Right atrium auricular region (tissue), 2 donors: ENCODE measurements at regions not wholly inside any gene's neighbourhood (a gene's known extent, or its start where the extent isn't known, plus 50 kb on each side); places are given as distances from the start of the nearest gene placed in this dataset.

ENCODE experiments used
- DNase-seq: peaks from one replicate; pipeline ENCODE4 v3.0.0-alpha.2; 2019; ENCODE audit warnings: low spot score
- H3K27ac ChIP-seq, 2 donors: fragments of 200-600 bp; sonication (generic); 1 replicate in 1 of 2; 2 replicates in 1 of 2; pipeline ENCODE4 v1.5.1; 2016 to 2019
- H3K27me3 ChIP-seq, 2 donors: fragments of 200-600 bp; sonication (generic); one replicate each; pipeline versions ENCODE4 v1.5.1 to v1.6.0; 2017 to 2019
- H3K36me3 ChIP-seq: fragments of 200-600 bp; sonication (generic); one replicate; pipeline ENCODE4 v1.5.1; 2016
- H3K4me1 ChIP-seq, 2 donors: fragments of 200-600 bp; sonication (generic); one replicate each; pipeline versions ENCODE4 v1.5.1 to v1.6.0; 2017 to 2019
- H3K4me3 ChIP-seq, 2 donors: fragments of 200-600 bp; sonication (generic); 1 replicate in 1 of 2; 2 replicates in 1 of 2; pipeline ENCODE4 v1.5.1; 2017 to 2019; ENCODE audit warnings: mild to moderate bottlenecking in 1 of 2, moderate library complexity in 1 of 2
- H3K9me3 ChIP-seq, 2 donors: fragments of 200-600 bp; sonication (generic); one replicate each; pipeline ENCODE4 v1.5.1; 2019
- TF ChIP-seq, protein P1 (sequence below), 2 donors: fragments of 200-600 bp; sonication (generic); IDR thresholded peaks; one replicate each; pipeline ENCODE4 v1.5.1; 2019; ENCODE audit warnings: antibody characterized with exemption in 2 of 2

- Histone ChIP-seq H3K27me3 (no peaks in the 10 kb centered on the region), H3K36me3 (no peaks in the 10 kb centered on the region), H3K27ac (no peak overlapping the region), H3K4me3 (no peak overlapping the region), H3K9me3 (no peaks in the 10 kb centered on the region), H3K4me1 (no peaks in the 10 kb centered on the region)
- no peak for DNase-seq
- TF ChIP-seq, protein P1, sequence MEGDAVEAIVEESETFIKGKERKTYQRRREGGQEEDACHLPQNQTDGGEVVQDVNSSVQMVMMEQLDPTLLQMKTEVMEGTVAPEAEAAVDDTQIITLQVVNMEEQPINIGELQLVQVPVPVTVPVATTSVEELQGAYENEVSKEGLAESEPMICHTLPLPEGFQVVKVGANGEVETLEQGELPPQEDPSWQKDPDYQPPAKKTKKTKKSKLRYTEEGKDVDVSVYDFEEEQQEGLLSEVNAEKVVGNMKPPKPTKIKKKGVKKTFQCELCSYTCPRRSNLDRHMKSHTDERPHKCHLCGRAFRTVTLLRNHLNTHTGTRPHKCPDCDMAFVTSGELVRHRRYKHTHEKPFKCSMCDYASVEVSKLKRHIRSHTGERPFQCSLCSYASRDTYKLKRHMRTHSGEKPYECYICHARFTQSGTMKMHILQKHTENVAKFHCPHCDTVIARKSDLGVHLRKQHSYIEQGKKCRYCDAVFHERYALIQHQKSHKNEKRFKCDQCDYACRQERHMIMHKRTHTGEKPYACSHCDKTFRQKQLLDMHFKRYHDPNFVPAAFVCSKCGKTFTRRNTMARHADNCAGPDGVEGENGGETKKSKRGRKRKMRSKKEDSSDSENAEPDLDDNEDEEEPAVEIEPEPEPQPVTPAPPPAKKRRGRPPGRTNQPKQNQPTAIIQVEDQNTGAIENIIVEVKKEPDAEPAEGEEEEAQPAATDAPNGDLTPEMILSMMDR (IDR thresholded peaks at IDR 0.05), result no peak
These were observed 61.9 kb upstream of the GRIP1 start for GRCh38 chr12:66740732-66741131.

DNA sequence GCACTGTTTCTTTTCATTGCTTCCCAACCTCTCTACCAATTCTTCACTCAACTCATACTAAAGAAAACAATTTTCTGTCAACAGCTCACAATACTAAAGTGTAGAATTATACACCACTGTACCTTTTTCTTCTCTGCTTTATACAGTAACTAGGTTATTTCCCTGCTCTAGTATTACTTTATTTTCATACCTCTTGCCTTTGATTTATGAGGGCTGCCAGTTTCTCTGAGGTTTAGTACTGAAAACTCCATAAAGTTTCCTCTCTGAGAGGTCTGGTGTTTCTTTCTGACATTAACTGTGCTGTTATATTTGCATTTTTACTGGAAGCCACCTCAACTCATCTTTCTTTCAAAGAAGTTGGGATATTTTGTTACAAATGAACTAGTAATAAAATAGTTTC lies 63.0 kb upstream of the GRIP1 start:
- Histone ChIP-seq H3K27me3 (no peaks in the 10 kb centered on the region), H3K27ac (no peak overlapping the region), H3K9me3 (no peaks in the 10 kb centered on the region), H3K4me1 (no peaks in the 10 kb centered on the region), H3K36me3 (no peaks in the 10 kb centered on the region), H3K4me3 (no peak overlapping the region)
- DNase-seq, result no peak
- TF ChIP-seq, protein P1 (IDR thresholded peaks at IDR 0.05), result no peak

- DNase-seq, result no peak
- no peak overlapping the region for H3K4me3 ChIP-seq
- H3K4me1 ChIP-seq, result no peaks in the 10 kb centered on the region
- no peaks in the 10 kb centered on the region for H3K27me3 ChIP-seq
- no peak overlapping the region for H3K27ac ChIP-seq
- H3K36me3 ChIP-seq, result no peaks in the 10 kb centered on the region
- TF ChIP-seq, protein P1 (IDR thresholded peaks at IDR 0.05), result no peak
- H3K9me3 ChIP-seq, result no peaks in the 10 kb centered on the region
These were observed 63.9 kb upstream of the GRIP1 start for GRCh38 chr12:66742508-66743367.

DNA sequence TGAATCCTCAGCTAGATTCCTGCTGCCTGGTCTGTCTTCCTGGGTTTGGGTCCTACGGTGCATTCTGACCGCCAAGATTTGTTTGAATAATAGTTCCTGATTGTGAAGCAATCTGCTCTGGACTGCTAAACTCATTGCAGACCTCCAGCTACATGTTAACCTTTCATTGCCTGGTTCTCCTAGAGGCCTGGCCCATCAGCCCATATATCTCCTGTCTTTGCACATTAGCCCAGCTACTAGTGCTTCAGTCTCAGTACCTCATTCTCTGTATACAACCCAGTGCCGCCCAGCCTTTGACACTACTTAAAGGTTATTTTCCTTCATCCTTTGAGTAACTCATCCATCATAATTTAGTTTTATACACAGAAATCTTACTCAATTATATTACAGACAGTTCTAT lies 65.6 kb upstream of the GRIP1 start:
- Histone ChIP-seq H3K27me3 (no peaks in the 10 kb centered on the region), H3K9me3 (no peaks in the 10 kb centered on the region), H3K4me1 (no peaks in the 10 kb centered on the region), H3K4me3 (no peak overlapping the region), H3K36me3 (no peaks in the 10 kb centered on the region), H3K27ac (no peak overlapping the region)
- DNase-seq, result no peak
- TF ChIP-seq, protein P1 (IDR thresholded peaks at IDR 0.05), result no peak

GRCh38 chr12:66744956-66745383 lies 66.1 kb upstream of the GRIP1 start:
- TF ChIP-seq, protein P1 (IDR thresholded peaks at IDR 0.05), result no peak
- Histone ChIP-seq H3K9me3 (no peaks in the 10 kb centered on the region), H3K36me3 (no peaks in the 10 kb centered on the region), H3K4me3 (no peak overlapping the region), H3K27me3 (no peaks in the 10 kb centered on the region), H3K4me1 (no peaks in the 10 kb centered on the region), H3K27ac (no peak overlapping the region)
- DNase-seq, result no peak
